ENCODE measurements at regions not wholly inside any gene's neighbourhood (a gene's known extent, or its start where the extent isn't known, plus 50 kb on each side); places are given as distances from the start of the nearest gene placed in this dataset.
"Not testable (repeated sequence)": the region's sequence is repeated elsewhere in the genome, so short reads cannot be mapped to it uniquely, and the experiment has no call there.

- FAIRE-seq (no peak), DNase-seq (no peak)
- Histone ChIP-seq H3K36me3 (ENCODE audit: control insufficient read depth in 2 of 3, insufficient read depth in 3 of 3, low read length in 3 of 3) (no peaks in the 10 kb centered on the region), H3K9ac (ENCODE audit: low read length in 3 of 3) (no peak overlapping the region), H3K27me3 (ENCODE audit: control insufficient read depth, insufficient read depth, low read length) (no peaks in the 10 kb centered on the region), H3K4me1 (ENCODE audit: control insufficient read depth in 2 of 3, insufficient read depth in 2 of 3, low read depth in 1 of 3, low read length in 3 of 3) (no peaks in the 10 kb centered on the region), H3K4me3 (ENCODE audit: low read length in 3 of 3) (no peak overlapping the region), H3K27ac (ENCODE audit: low read depth in 2 of 2, low read length in 2 of 2) (no peak overlapping the region), H3K9me3 (ENCODE audit: control insufficient read depth in 2 of 3, insufficient read depth in 1 of 3, low read length in 3 of 3) (no peaks in the 10 kb centered on the region)
- TF ChIP-seq CTCF (IDR thresholded peaks at IDR 0.05; ENCODE audit: borderline replicate concordance, extremely low read depth, insufficient read depth) = no peak
- intact Hi-C loops (cut with DNase I) = no loop called here
Observed at GRCh38 chr18:22742409-22742808, 190.7 kb upstream of the RBBP8 start.

- no peak overlapping the region for H3K9ac ChIP-seq (ENCODE audit: low read length in 3 of 3)
- H3K27ac ChIP-seq (ENCODE audit: low read depth in 2 of 2, low read length in 2 of 2) = no peak overlapping the region
- H3K9me3 ChIP-seq (ENCODE audit: control insufficient read depth in 2 of 3, insufficient read depth in 1 of 3, low read length in 3 of 3) = no peaks in the 10 kb centered on the region
- H3K4me1 ChIP-seq (ENCODE audit: control insufficient read depth in 2 of 3, insufficient read depth in 2 of 3, low read depth in 1 of 3, low read length in 3 of 3) = no peaks in the 10 kb centered on the region
- no peaks in the 10 kb centered on the region for H3K36me3 ChIP-seq (ENCODE audit: control insufficient read depth in 2 of 3, insufficient read depth in 3 of 3, low read length in 3 of 3)
- H3K27me3 ChIP-seq (ENCODE audit: control insufficient read depth, insufficient read depth, low read length) = no peaks in the 10 kb centered on the region
- TF ChIP-seq CTCF (IDR thresholded peaks at IDR 0.05; ENCODE audit: borderline replicate concordance, extremely low read depth, insufficient read depth) = no peak
- intact Hi-C loops (cut with DNase I) = no loop called here
- FAIRE-seq (no peak), DNase-seq (no peak)
- no peak overlapping the region for H3K4me3 ChIP-seq (ENCODE audit: low read length in 3 of 3)
Observed at GRCh38 chr18:22745966-22746365, 187.2 kb upstream of the RBBP8 start.

- TF ChIP-seq CTCF (IDR thresholded peaks at IDR 0.05; ENCODE audit: borderline replicate concordance, extremely low read depth, insufficient read depth) = no peak
- no peak overlapping the region for H3K4me3 ChIP-seq (ENCODE audit: low read length in 3 of 3)
- no peak for DNase-seq
- H3K9me3 ChIP-seq (ENCODE audit: control insufficient read depth in 2 of 3, insufficient read depth in 1 of 3, low read length in 3 of 3) = no peaks in the 10 kb centered on the region
- intact Hi-C loops (cut with DNase I) = no loop called here
- FAIRE-seq = no peak
- no peaks in the 10 kb centered on the region for H3K27me3 ChIP-seq (ENCODE audit: control insufficient read depth, insufficient read depth, low read length)
- H3K36me3 ChIP-seq (ENCODE audit: control insufficient read depth in 2 of 3, insufficient read depth in 3 of 3, low read length in 3 of 3) = no peaks in the 10 kb centered on the region
- no peak overlapping the region for H3K9ac ChIP-seq (ENCODE audit: low read length in 3 of 3)
- no peaks in the 10 kb centered on the region for H3K4me1 ChIP-seq (ENCODE audit: control insufficient read depth in 2 of 3, insufficient read depth in 2 of 3, low read depth in 1 of 3, low read length in 3 of 3)
- no peak overlapping the region for H3K27ac ChIP-seq (ENCODE audit: low read depth in 2 of 2, low read length in 2 of 2)
Observed at GRCh38 chr18:22752014-22752413, 181.1 kb upstream of the RBBP8 start.

GRCh38 chr18:22753130-22753831 lies 179.8 kb upstream of the RBBP8 start:
- Histone ChIP-seq H3K36me3 (ENCODE audit: control insufficient read depth in 2 of 3, insufficient read depth in 3 of 3, low read length in 3 of 3) (no peaks in the 10 kb centered on the region), H3K27ac (ENCODE audit: low read depth in 2 of 2, low read length in 2 of 2) (no peak overlapping the region), H3K27me3 (ENCODE audit: control insufficient read depth, insufficient read depth, low read length) (no peaks in the 10 kb centered on the region), H3K4me3 (ENCODE audit: low read length in 3 of 3) (no peak overlapping the region), H3K9ac (ENCODE audit: low read length in 3 of 3) (no peak overlapping the region), H3K9me3 (ENCODE audit: control insufficient read depth in 2 of 3, insufficient read depth in 1 of 3, low read length in 3 of 3) (no peaks in the 10 kb centered on the region), H3K4me1 (ENCODE audit: control insufficient read depth in 2 of 3, insufficient read depth in 2 of 3, low read depth in 1 of 3, low read length in 3 of 3) (no peaks in the 10 kb centered on the region)
- intact Hi-C loops (cut with DNase I) = no loop called here
- FAIRE-seq (no peak), DNase-seq (no peak)
- no peak for TF ChIP-seq CTCF (IDR thresholded peaks at IDR 0.05; ENCODE audit: borderline replicate concordance, extremely low read depth, insufficient read depth)

- FAIRE-seq; H3K27me3 ChIP-seq (ENCODE audit: control insufficient read depth, insufficient read depth, low read length); DNase-seq; H3K4me1 ChIP-seq (ENCODE audit: control insufficient read depth in 2 of 3, insufficient read depth in 2 of 3, low read depth in 1 of 3, low read length in 3 of 3); H3K4me3 ChIP-seq (ENCODE audit: low read length in 3 of 3); H3K9ac ChIP-seq (ENCODE audit: low read length in 3 of 3); H3K36me3 ChIP-seq (ENCODE audit: control insufficient read depth in 2 of 3, insufficient read depth in 3 of 3, low read length in 3 of 3); intact Hi-C loops (cut with DNase I); H3K9me3 ChIP-seq (ENCODE audit: control insufficient read depth in 2 of 3, insufficient read depth in 1 of 3, low read length in 3 of 3); H3K27ac ChIP-seq (ENCODE audit: low read depth in 2 of 2, low read length in 2 of 2): not testable (repeated sequence)
Observed at GRCh38 chr18:22764005-22764404, 169.1 kb upstream of the RBBP8 start.
